ENCODE measurements at regions not wholly inside any gene's neighbourhood (a gene's known extent, or its start where the extent isn't known, plus 50 kb on each side); places are given as distances from the start of the nearest gene placed in this dataset.

DNA sequence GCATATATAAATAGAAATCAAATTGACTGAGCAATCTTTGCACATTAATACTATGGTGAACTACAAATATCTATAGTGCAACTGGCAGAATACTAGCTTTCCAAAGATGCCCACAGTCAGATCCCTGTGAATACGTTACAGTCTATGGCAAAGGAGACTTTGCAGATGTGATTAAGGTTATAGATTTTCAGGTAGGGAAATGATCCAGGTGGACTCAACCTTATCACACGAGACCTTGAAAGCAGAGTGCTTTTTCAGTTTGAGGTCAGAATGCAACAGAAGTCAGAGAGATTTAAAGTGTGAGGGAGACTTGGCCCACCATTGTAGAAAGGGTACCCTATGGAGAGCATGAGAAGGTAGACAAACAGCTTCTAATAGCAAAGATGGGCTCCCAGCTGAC, 122.6 kb downstream of the TRIB2 start:
- TF ChIP-seq, protein P1, sequence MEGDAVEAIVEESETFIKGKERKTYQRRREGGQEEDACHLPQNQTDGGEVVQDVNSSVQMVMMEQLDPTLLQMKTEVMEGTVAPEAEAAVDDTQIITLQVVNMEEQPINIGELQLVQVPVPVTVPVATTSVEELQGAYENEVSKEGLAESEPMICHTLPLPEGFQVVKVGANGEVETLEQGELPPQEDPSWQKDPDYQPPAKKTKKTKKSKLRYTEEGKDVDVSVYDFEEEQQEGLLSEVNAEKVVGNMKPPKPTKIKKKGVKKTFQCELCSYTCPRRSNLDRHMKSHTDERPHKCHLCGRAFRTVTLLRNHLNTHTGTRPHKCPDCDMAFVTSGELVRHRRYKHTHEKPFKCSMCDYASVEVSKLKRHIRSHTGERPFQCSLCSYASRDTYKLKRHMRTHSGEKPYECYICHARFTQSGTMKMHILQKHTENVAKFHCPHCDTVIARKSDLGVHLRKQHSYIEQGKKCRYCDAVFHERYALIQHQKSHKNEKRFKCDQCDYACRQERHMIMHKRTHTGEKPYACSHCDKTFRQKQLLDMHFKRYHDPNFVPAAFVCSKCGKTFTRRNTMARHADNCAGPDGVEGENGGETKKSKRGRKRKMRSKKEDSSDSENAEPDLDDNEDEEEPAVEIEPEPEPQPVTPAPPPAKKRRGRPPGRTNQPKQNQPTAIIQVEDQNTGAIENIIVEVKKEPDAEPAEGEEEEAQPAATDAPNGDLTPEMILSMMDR (conservative IDR thresholded peaks at IDR 0.05; ENCODE audit: low read length): no peak
- TF ChIP-seq EZH2phosphoT487 (IDR thresholded peaks at IDR 0.05; ENCODE audit: borderline replicate concordance, low read depth, low read length): no peak
